Gastrocnemius medialis (tissue), 4 donors: ENCODE measurements at regions not wholly inside any gene's neighbourhood (a gene's known extent, or its start where the extent isn't known, plus 50 kb on each side); places are given as distances from the start of the nearest gene placed in this dataset.

ENCODE experiments used
- CTCF ChIP-seq, 5 experiments: fragments of 450-650 bp in 3 of 5; fragments of 200-600 bp in 2 of 5; sonication (generic) in 2 of 5; IDR thresholded peaks in 4 of 5; conservative IDR thresholded peaks in 1 of 5; 1 replicate in 4 of 5; 2 replicates in 1 of 5; pipeline ENCODE4 v1.5.1; 2016 to 2019; ENCODE audit warnings: antibody characterized with exemption in 5 of 5, mild to moderate bottlenecking in 3 of 5, moderate library complexity in 3 of 5
- POLR2A ChIP-seq, 2 donors: fragments of 450-650 bp; IDR thresholded peaks; one replicate each; pipeline ENCODE4 v1.6.1; 2017; ENCODE audit warnings: antibody characterized with exemption in 2 of 2, mild to moderate bottlenecking in 2 of 2, moderate library complexity in 2 of 2

DNA sequence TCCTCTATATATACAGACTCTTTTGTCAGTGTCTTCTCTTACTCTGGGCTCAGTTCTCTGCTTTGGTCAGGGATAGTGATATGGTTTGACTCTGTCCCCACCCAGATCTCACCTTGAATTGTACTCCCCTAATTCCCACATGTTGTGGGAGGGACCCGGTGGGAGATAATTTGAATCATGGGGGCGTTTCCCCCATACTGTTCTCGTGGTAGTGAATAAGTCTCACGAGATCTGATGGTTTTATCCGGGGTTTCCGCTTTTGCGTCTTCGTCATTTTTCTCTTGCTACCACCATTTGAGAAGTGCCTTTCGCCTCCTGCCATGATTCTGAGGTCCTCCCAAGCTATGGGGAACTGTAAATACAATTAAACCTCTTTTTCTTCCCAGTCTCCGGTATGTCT lies 144.4 kb downstream of the GLUD2 start:
- TF ChIP-seq CTCF (IDR thresholded peaks at IDR 0.05 in 4 of 5, conservative IDR thresholded peaks at IDR 0.05 in 1 of 5) = no peak
- no peak for TF ChIP-seq POLR2A (IDR thresholded peaks at IDR 0.05)
